ENCODE measurements at regions not wholly inside any gene's neighbourhood (a gene's known extent, or its start where the extent isn't known, plus 50 kb on each side); places are given as distances from the start of the nearest gene placed in this dataset.

DNA sequence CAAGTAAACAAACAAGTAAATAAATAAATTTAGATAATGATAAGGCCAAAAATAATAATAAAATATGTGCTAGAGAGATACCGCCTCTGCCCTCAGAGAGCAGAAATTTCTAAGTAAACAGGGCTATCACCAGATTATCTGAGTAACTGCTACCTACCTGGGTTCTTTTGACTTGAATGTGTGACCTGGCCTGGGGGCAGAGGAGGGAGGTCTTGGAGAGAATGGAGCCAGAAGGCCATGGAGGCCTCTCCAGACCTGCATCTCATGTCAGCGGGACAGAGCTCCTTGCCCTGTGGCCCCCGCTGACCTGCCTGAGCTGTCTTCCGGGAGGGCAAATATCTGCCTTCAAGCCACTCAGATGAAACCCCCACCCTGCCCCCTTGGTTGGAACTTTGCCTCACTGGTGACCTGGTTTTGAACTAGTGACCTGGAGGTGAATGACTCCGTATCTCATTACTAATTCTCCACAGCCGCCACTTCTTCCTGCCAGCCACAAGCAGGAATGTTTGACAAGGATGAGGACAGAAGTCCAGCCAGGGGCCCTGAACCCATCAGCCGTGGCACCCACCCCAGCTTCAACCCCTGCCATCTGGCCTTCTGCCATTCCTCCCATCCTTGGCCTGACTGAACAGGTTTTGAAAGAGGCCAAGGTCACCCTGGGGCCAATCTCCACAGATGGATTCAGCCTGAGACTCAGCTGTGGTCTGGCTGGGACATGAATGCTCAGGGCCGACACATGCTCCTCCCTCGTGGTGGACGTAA is 86.8 kb upstream of the PARP11 start:
- POLR2A ChIA-PET, result no interaction called here

DNA sequence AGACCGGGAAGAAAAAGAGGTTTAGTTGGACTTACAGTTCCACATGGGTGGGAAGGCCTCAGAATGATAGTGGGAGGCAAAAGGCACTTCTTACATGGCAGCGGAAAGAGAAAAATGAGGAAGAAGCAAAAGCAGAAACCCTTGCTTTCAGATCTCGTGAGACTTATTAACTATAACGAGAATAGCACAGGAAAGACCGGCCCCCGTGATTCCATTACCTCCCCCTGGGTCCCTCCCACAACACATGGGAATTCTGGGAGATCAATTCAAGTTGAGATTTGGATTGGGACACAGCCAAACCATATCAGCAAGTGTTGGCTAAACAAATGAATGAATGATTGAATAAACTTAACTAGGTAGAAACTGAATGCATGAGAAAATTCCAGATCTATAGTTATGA is 85.3 kb upstream of the PARP11 start:
- ChIA-PET CTCF (no interaction called here), POLR2A (no interaction called here)
- intact Hi-C loops (cut with micrococcal nuclease), result no loop called here
- TF ChIP-seq, protein P1, sequence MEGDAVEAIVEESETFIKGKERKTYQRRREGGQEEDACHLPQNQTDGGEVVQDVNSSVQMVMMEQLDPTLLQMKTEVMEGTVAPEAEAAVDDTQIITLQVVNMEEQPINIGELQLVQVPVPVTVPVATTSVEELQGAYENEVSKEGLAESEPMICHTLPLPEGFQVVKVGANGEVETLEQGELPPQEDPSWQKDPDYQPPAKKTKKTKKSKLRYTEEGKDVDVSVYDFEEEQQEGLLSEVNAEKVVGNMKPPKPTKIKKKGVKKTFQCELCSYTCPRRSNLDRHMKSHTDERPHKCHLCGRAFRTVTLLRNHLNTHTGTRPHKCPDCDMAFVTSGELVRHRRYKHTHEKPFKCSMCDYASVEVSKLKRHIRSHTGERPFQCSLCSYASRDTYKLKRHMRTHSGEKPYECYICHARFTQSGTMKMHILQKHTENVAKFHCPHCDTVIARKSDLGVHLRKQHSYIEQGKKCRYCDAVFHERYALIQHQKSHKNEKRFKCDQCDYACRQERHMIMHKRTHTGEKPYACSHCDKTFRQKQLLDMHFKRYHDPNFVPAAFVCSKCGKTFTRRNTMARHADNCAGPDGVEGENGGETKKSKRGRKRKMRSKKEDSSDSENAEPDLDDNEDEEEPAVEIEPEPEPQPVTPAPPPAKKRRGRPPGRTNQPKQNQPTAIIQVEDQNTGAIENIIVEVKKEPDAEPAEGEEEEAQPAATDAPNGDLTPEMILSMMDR (IDR thresholded peaks at IDR 0.05), result no peak
- ATAC-seq (ENCODE audit: low read depth) (no peak), DNase-seq (no peak)
- no peak overlapping the region for H3K27ac Mint-ChIP-seq
- peaks cover 6% of the 10 kb centered on the region for H3K27me3 Mint-ChIP-seq
- H3K4me1 Mint-ChIP-seq, result peaks cover 9% of the 10 kb centered on the region
- H3K36me3 Mint-ChIP-seq (ENCODE audit: low read depth), result no peaks in the 10 kb centered on the region
- H3K4me3 Mint-ChIP-seq, result no peak overlapping the region
- H3K9me3 Mint-ChIP-seq, result no peaks in the 10 kb centered on the region

More for the DNA sequence above, 86.8 kb upstream of the PARP11 start:
- H3K36me3 Mint-ChIP-seq (ENCODE audit: low read depth), result no peaks in the 10 kb centered on the region
- H3K4me3 Mint-ChIP-seq, result no peak overlapping the region
- H3K4me1 Mint-ChIP-seq, result peaks cover 9% of the 10 kb centered on the region
- TF ChIP-seq, protein P1 (IDR thresholded peaks at IDR 0.05), result no peak
- DNase-seq, result no peak
- intact Hi-C loops (cut with micrococcal nuclease), result no loop called here
- no peaks in the 10 kb centered on the region for H3K9me3 Mint-ChIP-seq
- CTCF ChIA-PET, result no interaction called here
- H3K27me3 Mint-ChIP-seq, result peaks cover 4% of the 10 kb centered on the region
- no peak for ATAC-seq (ENCODE audit: low read depth)
- H3K27ac Mint-ChIP-seq, result no peak overlapping the region

DNA sequence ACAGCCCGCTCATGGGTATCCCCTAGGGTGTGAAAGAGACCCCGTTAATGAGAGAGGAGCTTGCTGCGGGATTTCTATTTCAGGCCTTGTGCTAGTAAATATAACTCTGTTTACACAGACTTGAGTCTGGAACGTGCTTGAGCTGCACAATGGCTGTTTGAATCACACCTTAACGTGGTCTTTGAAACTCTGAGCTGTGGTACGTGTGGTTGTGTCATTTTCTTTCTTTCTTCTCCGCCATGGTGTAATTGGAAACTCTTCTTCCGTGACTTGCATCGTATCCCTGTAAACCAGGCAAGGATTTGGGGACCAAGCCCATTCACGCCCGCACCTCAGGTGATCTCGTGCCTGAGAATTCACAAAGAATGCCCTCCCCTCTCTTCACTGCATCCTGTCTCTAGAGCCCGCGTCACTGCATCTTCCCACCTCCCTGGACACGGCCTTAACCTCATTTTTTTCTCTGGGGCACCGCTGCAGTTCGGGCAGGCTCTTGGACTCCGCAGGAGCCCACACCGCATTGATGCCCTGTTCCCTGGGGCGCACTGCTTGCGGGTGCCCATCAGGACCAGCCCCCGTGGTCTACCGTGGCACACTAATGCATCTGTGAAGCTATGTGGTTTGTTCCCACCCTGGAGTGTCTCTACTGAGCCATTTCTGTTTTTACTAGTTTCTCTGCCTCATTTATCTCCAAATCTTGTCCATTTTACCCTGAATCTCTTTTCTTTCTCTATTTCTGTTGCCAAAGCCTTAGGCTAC is 78.4 kb upstream of the PARP11 start:
- ATAC-seq (ENCODE audit: low read depth) (no peak), DNase-seq (no peak)
- H3K4me1 Mint-ChIP-seq, result peaks cover 20% of the 10 kb centered on the region
- TF ChIP-seq, protein P1 (IDR thresholded peaks at IDR 0.05), result no peak
- no peak overlapping the region for H3K27ac Mint-ChIP-seq
- no peaks in the 10 kb centered on the region for H3K9me3 Mint-ChIP-seq
- no peak overlapping the region for H3K4me3 Mint-ChIP-seq
- ChIA-PET CTCF (no interaction called here), POLR2A (no interaction called here)
- H3K27me3 Mint-ChIP-seq, result peaks cover 2% of the 10 kb centered on the region
- H3K36me3 Mint-ChIP-seq (ENCODE audit: low read depth), result no peaks in the 10 kb centered on the region
- intact Hi-C loops (cut with micrococcal nuclease), result no loop called here

DNA sequence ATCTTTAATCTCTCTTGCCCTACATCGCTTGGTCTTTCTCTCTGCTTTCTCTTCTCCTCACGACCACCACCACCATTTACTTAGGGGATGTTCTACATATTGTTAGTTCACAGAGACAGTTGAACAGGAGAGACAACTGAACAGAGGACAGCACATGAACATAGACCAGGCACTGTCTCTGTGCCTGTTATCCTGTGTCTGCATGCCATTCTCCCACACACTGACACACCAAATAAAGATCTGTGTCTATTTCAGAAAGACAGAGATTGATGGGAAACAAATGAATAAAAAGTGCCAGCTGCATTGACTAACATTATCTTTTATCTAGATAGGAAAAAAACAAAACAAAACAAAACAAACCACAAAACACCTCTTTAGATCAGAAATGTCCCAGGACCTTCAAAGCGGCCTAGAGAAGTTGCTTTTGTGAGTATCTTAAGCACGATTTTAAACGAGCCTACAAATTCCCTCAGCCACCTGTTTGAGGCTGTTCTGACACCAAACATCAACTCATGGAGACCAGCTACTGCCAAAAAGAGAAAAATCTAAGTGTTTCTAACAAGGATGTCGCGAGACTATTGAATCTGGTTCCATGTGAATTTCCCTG is 77.6 kb upstream of the PARP11 start:
- H3K36me3 Mint-ChIP-seq (ENCODE audit: low read depth), result no peaks in the 10 kb centered on the region
- ChIA-PET CTCF (no interaction called here), POLR2A (no interaction called here)
- ATAC-seq (ENCODE audit: low read depth), result no peak
- H3K27me3 Mint-ChIP-seq, result peaks cover 2% of the 10 kb centered on the region
- H3K4me3 Mint-ChIP-seq, result no peak overlapping the region
- TF ChIP-seq, protein P1 (IDR thresholded peaks at IDR 0.05), result no peak
- DNase-seq, result no peak
- no peaks in the 10 kb centered on the region for H3K9me3 Mint-ChIP-seq
- no peak overlapping the region for H3K27ac Mint-ChIP-seq
- peaks cover 20% of the 10 kb centered on the region for H3K4me1 Mint-ChIP-seq
- intact Hi-C loops (cut with micrococcal nuclease), result no loop called here

DNA sequence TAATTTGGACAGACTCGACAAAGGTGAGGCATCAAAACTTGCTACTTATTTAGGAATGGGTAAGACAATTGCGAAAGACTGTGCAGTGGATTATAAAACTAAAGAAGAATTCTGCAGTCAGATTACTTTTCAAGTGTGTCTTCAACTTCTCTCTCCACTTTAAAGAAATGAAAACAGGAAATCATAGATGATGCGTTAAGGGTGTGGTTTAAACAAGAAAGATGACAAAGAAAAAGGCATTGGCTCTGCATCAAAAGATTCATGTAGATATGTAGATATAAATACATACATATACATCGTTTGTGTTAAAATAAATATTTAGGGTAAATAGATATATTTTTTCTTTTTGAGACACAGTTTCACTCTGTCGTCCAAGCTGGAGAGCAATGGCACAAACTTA is 74.6 kb upstream of the PARP11 start:
- Mint-ChIP-seq H3K27me3 (peaks cover 9% of the 10 kb centered on the region), H3K4me1 (peaks cover 20% of the 10 kb centered on the region), H3K27ac (peak overlapping the region; percentile 19), H3K36me3 (ENCODE audit: low read depth) (no peaks in the 10 kb centered on the region), H3K4me3 (no peak overlapping the region), H3K9me3 (no peaks in the 10 kb centered on the region)
- intact Hi-C loops (cut with micrococcal nuclease), result no loop called here
- CTCF ChIA-PET, result no interaction called here
- DNase-seq (no peak), ATAC-seq (ENCODE audit: low read depth) (no peak)
- TF ChIP-seq, protein P1 (IDR thresholded peaks at IDR 0.05), result no peak
- POLR2A ChIA-PET, result no interaction called here

Data from activated B cell treated with CpG ODN at 0.5 μM for 24 hours (primary cell).